Natural killer cell (primary cell): ENCODE measurements at regions not wholly inside any gene's neighbourhood (a gene's known extent, or its start where the extent isn't known, plus 50 kb on each side); places are given as distances from the start of the nearest gene placed in this dataset.

ENCODE experiments used
- ATAC-seq, 3 donors: fragments of 150-1000 bp in 2 of 3; fragments of 200-7000 bp in 1 of 3; cut with Tn5 transposase; 1 replicate in 1 of 3; 2 replicates in 2 of 3; pipeline ENCODE4 v1.10.0; 2021; ENCODE audit warnings: mild to moderate bottlenecking in 2 of 3, moderate library complexity in 2 of 3
- DNase-seq, 2 donors: peaks; one replicate each; pipeline versions ENCODE4 v3.0.0 to v3.0.0-alpha.2; 2013 to 2021; ENCODE audit warnings: mixed read lengths in 1 of 2
- H3K27ac ChIP-seq: one replicate; pipeline ENCODE4 v1.5.1; 2013; ENCODE audit warnings: mild to moderate bottlenecking, low read length
- H3K27me3 ChIP-seq: one replicate; pipeline ENCODE4 v1.6.1; 2013; ENCODE audit warnings: low read length; ENCODE audit not compliant: control insufficient read depth, insufficient read depth
- H3K36me3 ChIP-seq: one replicate; pipeline ENCODE4 v1.6.1; 2013; ENCODE audit warnings: low read length; ENCODE audit not compliant: control insufficient read depth, insufficient read depth
- H3K4me1 ChIP-seq: one replicate; pipeline ENCODE4 v1.6.1; 2013; ENCODE audit warnings: low read length; ENCODE audit not compliant: control insufficient read depth, insufficient read depth
- H3K4me3 ChIP-seq: one replicate; pipeline ENCODE4 v1.5.1; 2013; ENCODE audit warnings: low read length
- H3K9me3 ChIP-seq: one replicate; pipeline ENCODE4 v1.6.1; 2013; ENCODE audit warnings: low read length; ENCODE audit not compliant: control insufficient read depth, insufficient read depth
- H3K27ac Mint-ChIP-seq, 2 donors: one replicate each; pipeline ENCODE4 v1.8.0; 2022; ENCODE audit warnings: mild to moderate bottlenecking in 2 of 2, mixed read lengths in 2 of 2, moderate library complexity in 1 of 2
- H3K27me3 Mint-ChIP-seq, 2 donors: one replicate each; pipeline ENCODE4 v1.8.0; 2022; ENCODE audit warnings: low read depth in 2 of 2, mixed read lengths in 2 of 2
- H3K36me3 Mint-ChIP-seq: one replicate; pipeline ENCODE4 v1.8.0; 2022; ENCODE audit warnings: mixed read lengths
- H3K4me1 Mint-ChIP-seq, 2 donors: one replicate each; pipeline ENCODE4 v1.8.0; 2022; ENCODE audit warnings: mixed read lengths in 2 of 2
- H3K4me3 Mint-ChIP-seq: one replicate; pipeline ENCODE4 v1.8.0; 2022; ENCODE audit warnings: mild to moderate bottlenecking, moderate library complexity, mixed read lengths
- H3K9me3 Mint-ChIP-seq, 2 donors: one replicate each; pipeline ENCODE4 v1.8.0; 2022; ENCODE audit warnings: mixed read lengths in 2 of 2
- WGBS: methylation state at CpG from one replicate; pipeline ENCODE4 v1.1.7; 2013; ENCODE audit warnings: missing lambda C conversion rate; ENCODE audit not compliant: insufficient coverage; 5-methylcytosine and 5-hydroxymethylcytosine counted together
- intact Hi-C: fragments of 100-400 bp; cut with micrococcal nuclease; formaldehyde crosslinking; loops from one replicate; pipeline ENCODE4 v1.14.2; 2022
- TF ChIP-seq, protein P1 (sequence below): fragments of 200-600 bp; IDR thresholded peaks from one replicate; pipeline ENCODE4 v1.8.0; 2022; ENCODE audit warnings: antibody characterized with exemption

DNA sequence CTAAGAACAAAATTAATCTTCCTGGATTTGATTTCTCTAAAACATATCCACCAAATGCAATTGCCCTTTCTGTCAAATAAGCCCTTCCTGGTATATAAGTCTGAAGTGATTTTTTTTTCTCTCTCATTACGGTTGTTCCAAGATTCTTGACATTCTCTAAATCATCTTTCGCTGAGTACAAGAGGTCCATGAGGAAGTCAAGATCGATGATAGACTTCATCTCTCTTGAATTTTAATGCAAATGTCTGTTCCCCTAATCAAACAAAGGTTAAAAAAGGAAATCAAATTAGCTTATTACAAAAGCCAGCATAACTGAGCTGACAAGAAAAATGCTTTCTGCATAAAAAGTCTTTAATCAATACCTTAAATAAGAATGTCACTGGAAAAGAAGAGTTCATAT is 77.4 kb upstream of the ITGB1 start:
- H3K9me3 ChIP-seq, result no peaks in the 10 kb centered on the region
- no peaks in the 10 kb centered on the region for H3K4me1 ChIP-seq
- TF ChIP-seq, protein P1, sequence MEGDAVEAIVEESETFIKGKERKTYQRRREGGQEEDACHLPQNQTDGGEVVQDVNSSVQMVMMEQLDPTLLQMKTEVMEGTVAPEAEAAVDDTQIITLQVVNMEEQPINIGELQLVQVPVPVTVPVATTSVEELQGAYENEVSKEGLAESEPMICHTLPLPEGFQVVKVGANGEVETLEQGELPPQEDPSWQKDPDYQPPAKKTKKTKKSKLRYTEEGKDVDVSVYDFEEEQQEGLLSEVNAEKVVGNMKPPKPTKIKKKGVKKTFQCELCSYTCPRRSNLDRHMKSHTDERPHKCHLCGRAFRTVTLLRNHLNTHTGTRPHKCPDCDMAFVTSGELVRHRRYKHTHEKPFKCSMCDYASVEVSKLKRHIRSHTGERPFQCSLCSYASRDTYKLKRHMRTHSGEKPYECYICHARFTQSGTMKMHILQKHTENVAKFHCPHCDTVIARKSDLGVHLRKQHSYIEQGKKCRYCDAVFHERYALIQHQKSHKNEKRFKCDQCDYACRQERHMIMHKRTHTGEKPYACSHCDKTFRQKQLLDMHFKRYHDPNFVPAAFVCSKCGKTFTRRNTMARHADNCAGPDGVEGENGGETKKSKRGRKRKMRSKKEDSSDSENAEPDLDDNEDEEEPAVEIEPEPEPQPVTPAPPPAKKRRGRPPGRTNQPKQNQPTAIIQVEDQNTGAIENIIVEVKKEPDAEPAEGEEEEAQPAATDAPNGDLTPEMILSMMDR, result no peak
- H3K4me3 ChIP-seq, result no peak overlapping the region
- ATAC-seq (no peak), DNase-seq (no peak)
- no peak overlapping the region for H3K27ac ChIP-seq
- intact Hi-C loops, result no loop called here
- no peaks in the 10 kb centered on the region for H3K9me3 Mint-ChIP-seq
- no peaks in the 10 kb centered on the region for H3K27me3 ChIP-seq
- H3K27ac Mint-ChIP-seq, result no peak overlapping the region
- H3K4me1 Mint-ChIP-seq, result no peaks in the 10 kb centered on the region
- no peak overlapping the region for H3K4me3 Mint-ChIP-seq
- H3K36me3 Mint-ChIP-seq, result no peaks in the 10 kb centered on the region
- peaks cover 0 to 3% of the 10 kb centered on the region in 2 donors for H3K27me3 Mint-ChIP-seq
- no peaks in the 10 kb centered on the region for H3K36me3 ChIP-seq
- 94% methylated on average over 3 of the region's 3 CpGs for WGBS

DNA sequence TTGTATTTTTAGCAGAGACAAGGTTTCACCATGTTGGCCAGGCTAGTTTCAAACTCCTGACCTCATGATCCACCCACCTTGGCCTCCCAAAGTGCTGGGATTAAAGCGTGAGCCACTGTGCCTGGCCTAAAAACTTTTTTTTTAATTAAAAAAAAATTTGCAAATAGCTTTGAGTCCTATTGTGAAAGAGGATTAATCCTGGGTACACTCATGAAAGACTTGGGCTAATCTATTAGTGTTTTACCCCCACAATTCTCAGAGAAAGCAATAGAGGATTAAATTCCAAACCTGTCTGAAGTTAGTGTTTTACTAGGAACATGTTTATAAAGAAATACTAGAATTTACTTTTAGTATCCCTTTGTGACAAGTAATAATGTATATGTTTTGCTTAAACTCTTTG is 76.9 kb upstream of the ITGB1 start:
- H3K36me3 Mint-ChIP-seq, result no peaks in the 10 kb centered on the region
- intact Hi-C loops, result no loop called here
- H3K4me3 ChIP-seq, result no peak overlapping the region
- H3K27me3 Mint-ChIP-seq, result peaks cover 0 to 3% of the 10 kb centered on the region in 2 donors
- no peaks in the 10 kb centered on the region for H3K36me3 ChIP-seq
- TF ChIP-seq, protein P1, result no peak
- H3K27ac ChIP-seq, result no peak overlapping the region
- H3K4me1 ChIP-seq, result no peaks in the 10 kb centered on the region
- WGBS, result no CpG with 5 or more reads among the region's 1 CpG
- H3K27ac Mint-ChIP-seq, result no peak overlapping the region
- no peaks in the 10 kb centered on the region for H3K9me3 ChIP-seq
- H3K4me3 Mint-ChIP-seq, result no peak overlapping the region
- no peaks in the 10 kb centered on the region for H3K27me3 ChIP-seq
- no peaks in the 10 kb centered on the region for H3K9me3 Mint-ChIP-seq
- DNase-seq (no peak), ATAC-seq (no peak)
- H3K4me1 Mint-ChIP-seq, result no peaks in the 10 kb centered on the region

DNA sequence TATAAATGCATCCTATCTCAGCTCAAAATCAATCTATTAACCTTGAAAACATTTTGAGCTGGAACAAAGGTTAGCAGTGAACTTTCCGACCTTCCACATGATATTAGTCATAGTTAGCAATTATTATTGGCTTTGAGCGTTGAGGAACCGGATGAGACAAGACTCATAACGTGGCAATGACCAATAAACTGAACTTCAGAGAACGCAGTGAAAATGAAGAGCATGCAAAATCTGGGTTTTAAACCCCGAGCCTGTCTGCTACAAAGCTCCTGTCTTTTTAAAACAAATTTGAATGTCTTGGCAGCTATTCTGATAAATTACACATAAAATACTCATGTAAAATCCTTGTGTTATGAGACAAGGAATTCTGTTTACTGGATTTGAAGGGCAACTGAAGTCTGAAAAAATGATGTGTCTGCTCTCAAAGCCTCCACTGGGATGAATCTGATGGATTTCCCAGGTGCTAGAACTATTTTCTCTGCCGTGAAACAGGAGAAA is 74.7 kb upstream of the ITGB1 start:
- WGBS, result 89% methylated on average over 7 of the region's 7 CpGs
- Histone ChIP-seq H3K27ac (no peak overlapping the region), H3K36me3 (no peaks in the 10 kb centered on the region)

More for the DNA sequence above, 74.7 kb upstream of the ITGB1 start:
- ATAC-seq, result no peak
- Histone ChIP-seq H3K9me3 (no peaks in the 10 kb centered on the region), H3K4me1 (peaks cover 3% of the 10 kb centered on the region), H3K4me3 (no peak overlapping the region), H3K27me3 (no peaks in the 10 kb centered on the region)
- intact Hi-C loops, result no loop called here
- Mint-ChIP-seq H3K27me3 (peaks cover 0 to 6% of the 10 kb centered on the region in 2 donors), H3K4me3 (no peak overlapping the region), H3K9me3 (no peaks in the 10 kb centered on the region), H3K36me3 (no peaks in the 10 kb centered on the region), H3K4me1 (no peaks in the 10 kb centered on the region), H3K27ac (no peak overlapping the region)
- no peak for DNase-seq
- TF ChIP-seq, protein P1, result no peak
